Epithelial cell of proximal tubule (primary cell): ENCODE measurements at regions not wholly inside any gene's neighbourhood (a gene's known extent, or its start where the extent isn't known, plus 50 kb on each side); places are given as distances from the start of the nearest gene placed in this dataset.

Experiments used
- DNase-seq: peaks from one replicate; pipeline ENCODE4 v3.0.0-alpha.2; 2011; ENCODE audit warnings: low read depth
- H3K4me3 ChIP-seq: 2 replicates; pipeline ENCODE4 v1.5.1; 2011; ENCODE audit warnings: low read depth, mild to moderate bottlenecking, low read length
- CTCF ChIP-seq: conservative IDR thresholded peaks from 2 replicates; pipeline ENCODE4 v1.5.1; 2012; ENCODE audit warnings: low read depth, mild to moderate bottlenecking, low read length

- no peak for TF ChIP-seq CTCF
- H3K4me3 ChIP-seq: no peak overlapping the region
- DNase-seq: no peak
Observed at GRCh38 chr1:217181756-217182155, 449.1 kb downstream of the GPATCH2 start.

DNA sequence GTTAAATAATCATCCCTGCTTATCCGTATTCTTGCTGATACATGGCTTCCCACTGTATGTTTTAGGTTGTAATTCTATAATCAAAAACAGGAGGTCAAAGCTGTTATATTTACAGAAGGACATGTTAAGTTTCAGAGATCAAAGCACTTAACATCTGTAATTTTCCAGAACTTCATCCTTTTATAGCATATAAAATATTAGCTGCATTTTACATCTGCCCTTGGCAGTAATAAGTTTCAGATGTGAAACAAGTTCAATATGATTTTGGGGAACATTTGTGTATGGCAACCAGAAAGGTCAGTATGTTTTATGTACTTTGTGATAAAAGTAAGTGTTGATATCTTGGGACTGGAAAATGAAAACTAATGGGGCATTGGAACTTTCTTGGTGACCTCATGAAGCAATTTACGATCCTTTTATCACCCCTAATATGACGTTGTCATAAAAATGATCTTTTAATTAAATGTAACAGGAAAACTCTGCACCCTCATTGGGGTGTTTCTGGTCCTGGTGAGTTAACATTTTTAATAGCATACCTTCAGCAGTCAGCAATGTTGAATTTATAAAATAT, 449.6 kb downstream of the GPATCH2 start:
- DNase-seq: no peak
- no peak for TF ChIP-seq CTCF
- no peak overlapping the region for H3K4me3 ChIP-seq

- DNase-seq: no peak
- H3K4me3 ChIP-seq: no peak overlapping the region
- no peak for TF ChIP-seq CTCF
Observed at GRCh38 chr1:217180443-217180842, 450.4 kb downstream of the GPATCH2 start.

DNA sequence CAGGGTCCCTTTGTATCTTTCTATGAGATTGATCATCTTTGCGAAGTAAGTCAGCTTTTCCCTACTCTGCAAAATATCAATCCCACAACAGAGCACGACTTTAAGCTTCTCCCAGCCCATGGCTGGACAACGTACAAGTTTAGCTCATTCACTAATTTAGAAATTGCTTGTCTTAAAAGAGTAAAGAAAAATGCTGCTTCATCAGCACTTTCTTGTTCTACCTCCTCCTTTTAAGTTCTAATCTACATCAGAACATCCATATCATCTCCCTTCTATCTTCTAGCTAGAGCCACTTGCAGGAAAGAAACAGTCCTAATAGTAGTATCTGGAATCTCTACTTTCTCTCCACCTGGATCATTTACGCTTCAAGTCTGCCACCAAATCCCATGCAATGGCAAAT, 441.2 kb upstream of the ESRRG start:
- no peak for DNase-seq
- no peak for TF ChIP-seq CTCF
- no peak overlapping the region for H3K4me3 ChIP-seq

DNA sequence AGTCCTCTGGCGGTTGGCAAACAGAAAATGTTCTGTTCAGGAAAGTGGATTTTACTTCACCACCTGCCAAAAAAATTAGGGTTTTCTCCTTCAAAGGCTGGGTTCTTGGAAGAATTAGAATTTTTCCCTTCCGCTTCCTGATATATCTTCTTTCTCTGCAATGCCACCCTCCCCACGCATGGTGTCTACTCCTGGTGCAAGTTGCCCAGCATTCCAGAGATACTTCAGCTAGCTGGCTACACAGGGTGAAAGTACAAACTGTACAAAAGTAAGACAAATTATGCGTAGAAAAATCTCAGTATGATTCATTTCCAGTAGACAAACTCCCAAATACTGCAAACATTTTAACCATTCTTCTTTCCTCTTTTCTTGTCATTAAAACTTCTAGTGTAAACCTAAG, 430.1 kb upstream of the ESRRG start:
- no peak overlapping the region for H3K4me3 ChIP-seq
- DNase-seq: no peak
- peak; percentile 14 for TF ChIP-seq CTCF

DNA sequence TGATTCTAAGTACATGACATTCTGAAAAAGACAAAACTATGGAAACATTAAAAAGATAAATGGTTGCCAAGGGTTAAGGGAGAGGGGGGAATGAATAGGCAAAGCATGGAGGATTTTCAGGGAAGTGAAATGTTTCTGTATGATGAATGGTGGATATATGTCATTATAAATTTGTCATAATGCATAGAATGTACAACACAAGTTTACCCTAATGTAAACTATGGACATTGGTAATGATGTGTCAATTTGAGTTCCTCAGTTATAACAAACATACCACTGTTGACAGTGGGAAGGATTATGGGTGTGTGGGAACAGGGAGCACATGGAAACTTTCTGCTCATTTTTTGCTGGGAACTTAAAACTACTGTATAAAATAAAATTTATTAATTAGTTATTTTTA, 427.1 kb upstream of the ESRRG start:
- H3K4me3 ChIP-seq: no peak overlapping the region
- no peak for DNase-seq
- TF ChIP-seq CTCF: no peak

- no peak overlapping the region for H3K4me3 ChIP-seq
- DNase-seq: no peak
- TF ChIP-seq CTCF: no peak
Observed at GRCh38 chr1:217149791-217150190, 426.6 kb upstream of the ESRRG start.
